LNCAP (cell line): ENCODE measurements at regions not wholly inside any gene's neighbourhood (a gene's known extent, or its start where the extent isn't known, plus 50 kb on each side); places are given as distances from the start of the nearest gene placed in this dataset.

Experiments
- TF ChIP-seq, protein P1 (sequence below): fragments of 450-650 bp; IDR thresholded peaks from 2 replicates; pipeline ENCODE4 v1.5.1; 2017; ENCODE audit warnings: mild to moderate bottlenecking

DNA sequence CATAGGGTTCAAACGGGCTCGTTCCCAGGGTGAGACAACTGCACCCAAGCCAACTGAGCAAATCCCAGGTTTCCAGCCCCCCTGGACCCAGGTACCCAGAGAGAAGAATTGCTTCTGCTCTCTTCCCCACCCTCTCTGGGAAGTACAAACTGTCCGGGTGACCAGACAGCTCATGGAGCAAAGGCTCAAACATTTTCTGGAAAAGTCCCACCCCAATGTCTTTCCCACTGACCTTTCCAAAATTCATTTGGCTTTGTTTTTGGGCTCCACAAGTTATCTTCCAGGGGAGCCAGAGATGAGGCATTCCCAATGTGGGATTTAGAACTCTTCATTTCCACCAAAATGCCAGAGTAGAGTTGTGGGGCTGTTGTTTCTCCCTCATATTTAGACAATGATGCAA is 58.6 kb downstream of the PABIR2 start:
- TF ChIP-seq, protein P1, sequence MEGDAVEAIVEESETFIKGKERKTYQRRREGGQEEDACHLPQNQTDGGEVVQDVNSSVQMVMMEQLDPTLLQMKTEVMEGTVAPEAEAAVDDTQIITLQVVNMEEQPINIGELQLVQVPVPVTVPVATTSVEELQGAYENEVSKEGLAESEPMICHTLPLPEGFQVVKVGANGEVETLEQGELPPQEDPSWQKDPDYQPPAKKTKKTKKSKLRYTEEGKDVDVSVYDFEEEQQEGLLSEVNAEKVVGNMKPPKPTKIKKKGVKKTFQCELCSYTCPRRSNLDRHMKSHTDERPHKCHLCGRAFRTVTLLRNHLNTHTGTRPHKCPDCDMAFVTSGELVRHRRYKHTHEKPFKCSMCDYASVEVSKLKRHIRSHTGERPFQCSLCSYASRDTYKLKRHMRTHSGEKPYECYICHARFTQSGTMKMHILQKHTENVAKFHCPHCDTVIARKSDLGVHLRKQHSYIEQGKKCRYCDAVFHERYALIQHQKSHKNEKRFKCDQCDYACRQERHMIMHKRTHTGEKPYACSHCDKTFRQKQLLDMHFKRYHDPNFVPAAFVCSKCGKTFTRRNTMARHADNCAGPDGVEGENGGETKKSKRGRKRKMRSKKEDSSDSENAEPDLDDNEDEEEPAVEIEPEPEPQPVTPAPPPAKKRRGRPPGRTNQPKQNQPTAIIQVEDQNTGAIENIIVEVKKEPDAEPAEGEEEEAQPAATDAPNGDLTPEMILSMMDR: no peak

DNA sequence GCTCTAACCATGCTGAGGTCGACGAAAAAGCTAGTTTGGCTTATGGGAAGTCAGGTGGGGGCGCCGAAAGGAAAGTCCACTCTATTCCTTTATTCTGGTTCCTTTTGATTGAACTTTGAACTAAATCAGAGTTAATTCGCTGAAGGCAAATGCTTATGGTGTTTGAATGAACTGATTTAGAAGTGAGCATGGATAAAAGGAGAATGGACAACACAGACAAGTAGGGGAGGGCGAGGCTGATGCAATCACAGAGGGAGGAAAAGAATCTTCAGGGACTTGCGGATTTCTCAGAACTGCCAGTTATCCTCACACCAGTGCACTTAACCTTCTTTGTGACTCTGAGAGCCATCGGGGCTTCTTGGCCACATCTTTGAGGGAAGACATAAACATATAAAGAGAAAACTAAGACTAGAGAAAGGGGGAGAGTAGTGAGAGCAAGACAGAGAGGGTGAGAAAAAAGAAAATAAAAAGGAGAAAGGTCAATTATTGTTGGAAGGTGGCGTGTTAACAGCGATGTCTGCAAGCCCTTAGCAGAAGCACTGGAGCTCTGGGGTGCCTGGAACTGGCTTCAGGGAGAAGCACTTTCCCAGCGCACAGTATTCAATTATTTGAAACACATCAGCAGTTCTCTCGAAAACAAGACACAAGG is 59.2 kb downstream of the PABIR2 start:
- TF ChIP-seq, protein P1: no peak

DNA sequence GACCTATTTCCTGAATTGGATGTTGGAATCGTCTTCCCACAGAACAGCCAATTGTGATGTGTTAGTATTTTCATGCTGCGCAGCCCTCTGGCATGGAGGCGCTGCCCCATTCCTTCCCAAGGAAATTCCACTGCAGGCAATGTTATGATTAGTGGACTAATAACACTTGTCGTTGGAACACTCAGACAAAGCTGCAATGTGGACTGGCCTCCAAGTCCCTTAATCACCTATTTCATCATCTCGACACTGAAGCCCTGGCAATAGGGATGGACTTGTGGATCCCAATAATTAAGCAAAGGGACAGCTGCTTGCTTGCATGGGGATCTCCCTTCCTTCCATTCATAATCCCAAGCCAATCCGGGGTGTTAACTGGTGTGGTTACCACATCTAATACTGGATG is 59.9 kb downstream of the PABIR2 start:
- TF ChIP-seq, protein P1: no peak

DNA sequence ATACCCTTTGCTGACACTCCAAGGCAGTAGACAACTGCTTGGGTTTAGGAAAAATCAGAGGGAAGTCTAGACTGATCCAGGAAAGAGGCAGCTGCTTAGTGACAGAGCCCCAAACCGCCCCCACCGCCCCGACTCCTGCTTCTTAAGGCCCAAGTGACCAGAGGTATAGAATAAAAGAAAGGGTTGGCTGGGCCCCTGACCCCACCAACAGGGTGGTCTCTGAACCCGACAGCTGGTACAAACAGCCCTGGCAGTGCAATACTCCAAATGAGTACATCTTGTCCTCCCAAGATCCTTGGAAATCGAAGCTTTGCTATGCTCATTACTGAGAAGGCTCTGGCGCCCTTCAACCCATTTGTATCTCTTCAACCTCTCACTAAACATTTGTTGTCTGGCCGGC is 60.6 kb downstream of the PABIR2 start:
- TF ChIP-seq, protein P1: no peak

DNA sequence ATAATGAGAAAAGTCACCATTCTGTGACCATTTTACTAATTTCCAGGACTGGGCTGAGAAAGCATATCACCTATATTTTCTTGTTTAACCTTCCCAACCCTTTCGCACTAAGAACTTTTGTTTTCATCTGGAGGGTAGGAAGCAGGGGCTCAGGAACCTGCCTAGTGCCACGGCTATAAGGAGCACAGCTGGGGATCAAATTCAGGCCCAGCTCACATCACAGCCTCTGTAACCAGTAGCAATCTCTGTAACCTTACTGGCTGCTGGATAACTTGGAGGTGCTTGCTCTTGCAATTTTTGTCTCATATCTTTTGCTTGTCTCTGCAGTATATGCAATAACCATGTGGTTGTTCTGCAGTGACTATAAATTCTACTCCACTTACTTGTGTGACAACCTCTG is 62.0 kb downstream of the PABIR2 start:
- TF ChIP-seq, protein P1: no peak

DNA sequence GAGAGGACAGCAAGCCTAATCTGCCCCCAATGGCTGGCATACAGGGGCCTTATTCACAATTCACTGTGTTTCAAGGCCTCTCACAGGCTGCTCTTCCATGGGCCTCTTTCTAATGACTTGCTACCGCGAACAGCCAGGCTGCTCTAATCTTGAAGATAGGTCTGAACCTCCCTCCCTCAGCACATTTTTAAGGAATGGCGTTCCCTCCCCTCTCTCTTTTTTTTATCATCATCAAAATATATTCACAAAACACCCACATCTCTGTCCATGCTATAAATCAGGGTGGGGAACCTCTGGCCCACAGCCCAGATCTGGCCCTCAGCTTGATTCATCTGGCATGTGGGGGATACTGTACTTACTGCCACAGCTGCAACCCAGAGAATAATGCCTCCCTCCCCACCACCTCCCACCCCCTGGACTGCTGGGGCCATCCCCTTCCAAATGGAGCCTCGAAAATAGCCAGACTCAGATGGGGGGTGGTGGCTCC is 62.5 kb downstream of the PABIR2 start:
- TF ChIP-seq, protein P1: no peak

DNA sequence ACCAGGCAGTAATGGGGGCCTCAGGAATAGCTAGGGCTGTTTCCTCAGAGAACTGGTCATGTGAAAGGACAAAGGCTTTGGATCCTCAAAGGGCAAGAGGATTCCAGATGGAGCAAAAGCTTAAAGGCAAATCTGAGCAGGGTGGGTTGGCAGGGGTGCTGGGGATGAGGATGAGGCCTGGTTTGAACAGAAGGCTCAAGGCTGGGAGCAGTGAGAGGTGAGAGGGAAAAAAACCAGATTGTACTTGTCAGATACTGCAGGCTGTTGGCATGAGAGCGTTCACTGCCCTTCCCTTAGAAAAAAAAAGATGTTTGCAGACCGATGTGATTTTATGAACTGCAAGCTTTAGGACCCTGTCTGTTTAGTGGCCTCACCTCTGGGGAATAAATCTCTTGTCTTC is 63.4 kb downstream of the PABIR2 start:
- TF ChIP-seq, protein P1: no peak

DNA sequence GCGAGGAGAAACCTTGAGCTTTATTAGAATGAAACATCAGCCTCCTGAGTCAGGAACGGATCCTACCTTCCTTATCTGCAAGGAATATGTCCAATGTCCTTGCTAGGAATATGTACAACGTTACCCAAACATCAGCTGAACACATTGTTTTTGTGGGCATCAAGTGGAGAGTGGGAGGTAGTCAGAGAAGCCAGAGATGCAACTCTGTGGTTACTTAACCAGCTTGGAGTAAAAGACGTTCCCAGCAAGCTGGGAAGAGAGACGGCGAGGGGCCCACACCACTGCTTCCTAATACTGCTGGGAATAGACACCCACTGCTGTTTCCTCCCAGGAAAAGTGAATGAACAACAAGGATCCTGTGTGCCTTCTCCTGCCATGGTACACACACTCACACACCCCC is 64.3 kb downstream of the PABIR2 start:
- TF ChIP-seq, protein P1: no peak
